ENCODE measurements at regions not wholly inside any gene's neighbourhood (a gene's known extent, or its start where the extent isn't known, plus 50 kb on each side); places are given as distances from the start of the nearest gene placed in this dataset.

DNA sequence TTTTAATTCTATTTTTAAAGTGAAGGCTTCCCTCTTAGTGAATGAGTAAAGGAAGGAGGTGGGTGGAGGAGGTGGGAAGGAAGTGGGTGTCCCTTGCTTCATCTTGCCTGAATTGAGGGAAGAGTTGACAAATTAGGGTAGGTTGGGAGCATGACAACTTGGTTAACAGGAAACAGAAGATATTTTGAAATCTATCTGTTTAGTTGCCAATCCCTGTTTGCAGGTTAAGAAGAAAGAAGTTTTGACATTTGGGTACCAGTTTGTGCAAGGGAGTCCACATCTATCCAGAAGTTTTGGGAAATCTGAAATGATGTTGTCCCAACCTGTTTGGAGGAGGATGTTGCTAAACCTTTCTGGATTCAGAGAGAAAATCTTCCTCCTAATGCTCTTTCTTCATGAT is 204.1 kb upstream of the SUCLG2 start:
- no peaks in the 10 kb centered on the region for H3K4me1 Mint-ChIP-seq
- no peak overlapping the region for H3K27ac Mint-ChIP-seq (ENCODE audit: unreplicated experiment)
- no peak overlapping the region for H3K4me3 Mint-ChIP-seq

DNA sequence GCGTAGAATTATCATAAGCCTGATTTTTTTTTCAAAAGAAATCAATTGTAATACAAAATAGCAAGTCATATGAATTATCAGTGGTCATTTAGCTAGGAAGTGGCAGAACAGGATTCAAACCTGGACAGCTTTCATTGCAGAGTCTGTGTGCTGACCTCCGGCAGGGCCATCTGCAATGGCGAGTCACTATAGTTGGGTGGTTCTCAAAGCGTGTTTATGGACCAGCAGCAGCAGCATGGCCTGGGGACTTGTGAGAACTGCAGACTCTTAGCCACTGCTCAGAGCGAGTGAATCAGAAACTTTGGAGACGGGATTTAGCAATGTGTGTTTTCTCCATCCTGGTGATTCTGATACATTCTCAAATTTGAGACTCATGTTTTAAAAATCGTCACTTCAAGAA is 202.3 kb upstream of the SUCLG2 start:
- Mint-ChIP-seq H3K27me3 (ENCODE audit: low read depth) (no peaks in the 10 kb centered on the region), H3K4me3 (no peak overlapping the region), H3K4me1 (no peaks in the 10 kb centered on the region), H3K36me3 (ENCODE audit: low read depth) (no peaks in the 10 kb centered on the region), H3K27ac (ENCODE audit: unreplicated experiment) (no peak overlapping the region), H3K9me3 (no peaks in the 10 kb centered on the region)
- DNase-seq (ENCODE audit: low read depth, low spot score) = no peak
- TF ChIP-seq, protein P1, sequence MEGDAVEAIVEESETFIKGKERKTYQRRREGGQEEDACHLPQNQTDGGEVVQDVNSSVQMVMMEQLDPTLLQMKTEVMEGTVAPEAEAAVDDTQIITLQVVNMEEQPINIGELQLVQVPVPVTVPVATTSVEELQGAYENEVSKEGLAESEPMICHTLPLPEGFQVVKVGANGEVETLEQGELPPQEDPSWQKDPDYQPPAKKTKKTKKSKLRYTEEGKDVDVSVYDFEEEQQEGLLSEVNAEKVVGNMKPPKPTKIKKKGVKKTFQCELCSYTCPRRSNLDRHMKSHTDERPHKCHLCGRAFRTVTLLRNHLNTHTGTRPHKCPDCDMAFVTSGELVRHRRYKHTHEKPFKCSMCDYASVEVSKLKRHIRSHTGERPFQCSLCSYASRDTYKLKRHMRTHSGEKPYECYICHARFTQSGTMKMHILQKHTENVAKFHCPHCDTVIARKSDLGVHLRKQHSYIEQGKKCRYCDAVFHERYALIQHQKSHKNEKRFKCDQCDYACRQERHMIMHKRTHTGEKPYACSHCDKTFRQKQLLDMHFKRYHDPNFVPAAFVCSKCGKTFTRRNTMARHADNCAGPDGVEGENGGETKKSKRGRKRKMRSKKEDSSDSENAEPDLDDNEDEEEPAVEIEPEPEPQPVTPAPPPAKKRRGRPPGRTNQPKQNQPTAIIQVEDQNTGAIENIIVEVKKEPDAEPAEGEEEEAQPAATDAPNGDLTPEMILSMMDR (conservative IDR thresholded peaks at IDR 0.05) = no peak

More for the DNA sequence above, 204.1 kb upstream of the SUCLG2 start:
- TF ChIP-seq, protein P1 (conservative IDR thresholded peaks at IDR 0.05) = no peak
- Mint-ChIP-seq H3K36me3 (ENCODE audit: low read depth) (no peaks in the 10 kb centered on the region), H3K9me3 (no peaks in the 10 kb centered on the region), H3K27me3 (ENCODE audit: low read depth) (no peaks in the 10 kb centered on the region)
- DNase-seq (ENCODE audit: low read depth, low spot score) = no peak

DNA sequence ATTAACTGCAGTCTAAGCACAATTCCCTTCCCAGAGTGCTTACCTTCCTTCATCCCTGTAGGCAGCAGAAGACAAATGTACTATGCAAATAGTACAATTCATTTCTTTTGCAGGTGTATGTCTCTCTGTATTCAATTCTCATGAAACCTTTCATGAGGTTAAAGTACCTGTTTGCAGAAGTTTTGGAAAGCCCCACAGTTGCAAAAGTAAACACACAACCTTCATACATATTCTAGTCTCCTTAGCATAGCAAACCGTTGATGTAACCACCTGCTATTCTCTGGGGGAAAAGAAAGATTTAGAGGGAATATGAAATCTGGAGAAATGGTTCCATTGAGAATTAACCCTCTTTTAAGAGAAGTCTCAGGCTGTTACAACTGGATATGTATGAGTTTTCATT is 200.3 kb upstream of the SUCLG2 start:
- H3K4me3 Mint-ChIP-seq = no peak overlapping the region
- TF ChIP-seq, protein P1 (conservative IDR thresholded peaks at IDR 0.05) = no peak
- H3K36me3 Mint-ChIP-seq (ENCODE audit: low read depth) = no peaks in the 10 kb centered on the region
- no peaks in the 10 kb centered on the region for H3K9me3 Mint-ChIP-seq
- H3K27ac Mint-ChIP-seq (ENCODE audit: unreplicated experiment) = no peak overlapping the region
- no peaks in the 10 kb centered on the region for H3K4me1 Mint-ChIP-seq
- DNase-seq (ENCODE audit: low read depth, low spot score) = no peak
- no peaks in the 10 kb centered on the region for H3K27me3 Mint-ChIP-seq (ENCODE audit: low read depth)

DNA sequence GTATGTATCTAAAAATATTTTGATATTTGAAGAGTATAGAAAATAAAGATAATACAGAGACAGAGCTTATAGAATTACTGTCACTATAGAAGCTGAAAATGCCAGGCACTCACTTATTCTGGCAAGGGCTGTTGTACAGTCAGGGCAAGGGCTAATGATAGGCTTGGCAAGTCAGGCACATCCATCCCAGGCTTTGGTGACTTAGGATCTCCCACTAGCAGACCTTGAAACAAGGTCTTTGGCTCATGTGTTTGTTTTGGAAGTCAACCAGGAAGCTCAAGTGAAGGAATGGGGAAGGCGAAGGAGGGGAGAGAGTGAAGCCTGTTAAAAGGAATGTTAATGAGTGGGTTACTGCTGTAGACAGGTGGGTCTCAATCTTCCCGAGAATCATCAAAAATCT is 199.1 kb upstream of the SUCLG2 start:
- Mint-ChIP-seq H3K4me1 (no peaks in the 10 kb centered on the region), H3K27me3 (ENCODE audit: low read depth) (no peaks in the 10 kb centered on the region), H3K4me3 (no peak overlapping the region), H3K36me3 (ENCODE audit: low read depth) (no peaks in the 10 kb centered on the region), H3K9me3 (no peaks in the 10 kb centered on the region), H3K27ac (ENCODE audit: unreplicated experiment) (no peak overlapping the region)
- TF ChIP-seq, protein P1 (conservative IDR thresholded peaks at IDR 0.05) = no peak
- no peak for DNase-seq (ENCODE audit: low read depth, low spot score)

DNA sequence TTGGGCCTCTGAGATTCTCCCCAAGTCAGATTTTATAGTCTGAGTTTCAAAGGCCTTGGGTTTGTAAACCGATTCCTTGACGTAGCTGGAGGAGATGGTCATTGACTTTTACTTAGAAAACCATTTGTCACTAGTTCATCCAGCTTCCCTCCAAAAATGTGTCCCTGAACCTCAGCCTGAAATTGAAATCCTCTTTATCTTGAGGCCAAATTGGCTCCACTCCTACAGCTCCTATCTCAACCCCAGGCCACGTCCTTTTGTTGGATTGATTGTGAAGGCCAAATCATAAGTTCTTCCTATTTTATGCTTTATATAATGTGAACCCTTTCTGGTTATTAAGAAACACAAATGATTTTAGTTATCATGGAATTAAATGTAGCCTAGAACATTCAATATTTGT is 193.9 kb upstream of the SUCLG2 start:
- H3K27ac Mint-ChIP-seq (ENCODE audit: unreplicated experiment) = no peak overlapping the region
- TF ChIP-seq, protein P1 (conservative IDR thresholded peaks at IDR 0.05) = no peak
- no peak for DNase-seq (ENCODE audit: low read depth, low spot score)
- no peaks in the 10 kb centered on the region for H3K27me3 Mint-ChIP-seq (ENCODE audit: low read depth)
- no peaks in the 10 kb centered on the region for H3K36me3 Mint-ChIP-seq (ENCODE audit: low read depth)
- H3K9me3 Mint-ChIP-seq = no peaks in the 10 kb centered on the region
- H3K4me1 Mint-ChIP-seq = no peaks in the 10 kb centered on the region
- H3K4me3 Mint-ChIP-seq = no peak overlapping the region

DNA sequence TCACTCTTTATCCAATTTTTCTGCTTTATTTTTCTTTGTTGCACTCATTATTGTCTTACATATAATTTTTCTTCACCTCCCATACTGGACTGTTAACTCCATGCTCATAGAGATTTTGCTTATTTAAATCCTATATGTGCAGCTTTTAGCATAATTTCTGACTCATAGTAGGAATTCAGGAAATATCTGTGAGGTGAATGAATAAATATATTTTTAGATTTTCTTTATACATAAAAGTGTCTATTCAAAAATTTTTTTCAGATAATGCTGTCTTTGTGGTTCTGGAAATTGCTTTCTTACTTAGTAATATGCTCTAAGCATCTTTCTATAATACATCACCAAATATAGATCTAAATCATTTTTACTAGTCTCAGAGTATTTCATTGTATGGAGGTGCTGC is 191.8 kb upstream of the SUCLG2 start:
- H3K27ac Mint-ChIP-seq (ENCODE audit: unreplicated experiment) = no peak overlapping the region
- H3K36me3 Mint-ChIP-seq (ENCODE audit: low read depth) = no peaks in the 10 kb centered on the region
- H3K4me3 Mint-ChIP-seq = no peak overlapping the region

More for the DNA sequence above, 191.8 kb upstream of the SUCLG2 start:
- no peaks in the 10 kb centered on the region for H3K4me1 Mint-ChIP-seq
- TF ChIP-seq, protein P1 (conservative IDR thresholded peaks at IDR 0.05) = no peak
- no peak for DNase-seq (ENCODE audit: low read depth, low spot score)
- no peaks in the 10 kb centered on the region for H3K9me3 Mint-ChIP-seq
- H3K27me3 Mint-ChIP-seq (ENCODE audit: low read depth) = no peaks in the 10 kb centered on the region
